Fibroblast of pulmonary artery (primary cell): ENCODE measurements at regions not wholly inside any gene's neighbourhood (a gene's known extent, or its start where the extent isn't known, plus 50 kb on each side); places are given as distances from the start of the nearest gene placed in this dataset.

Source experiments
- DNase-seq: peaks from one replicate; pipeline ENCODE4 v3.0.0-alpha.2; 2010; ENCODE audit warnings: low read depth
- H3K4me3 ChIP-seq: replicated peaks from 2 replicates; pipeline ENCODE4 v1.5.1; 2011; ENCODE audit warnings: low read depth, mild to moderate bottlenecking, control low read depth, low read length, moderate library complexity
- CTCF ChIP-seq: IDR thresholded peaks from 2 replicates; pipeline ENCODE4 v1.5.1; 2011; ENCODE audit warnings: mild to moderate bottlenecking, control low read depth, low read length, inconsistent platforms; ENCODE audit errors: missing control alignments

GRCh38 chr21:31503467-31503866, 156.0 kb upstream of the SOD1 start:
- H3K4me3 ChIP-seq: no peak overlapping the region
- DNase-seq: no peak
- TF ChIP-seq CTCF: no peak

GRCh38 chr21:31502537-31503143, 156.9 kb upstream of the SOD1 start:
- no peak for DNase-seq
- no peak for TF ChIP-seq CTCF
- H3K4me3 ChIP-seq: no peak overlapping the region

GRCh38 chr21:31501926-31502325, 157.6 kb upstream of the SOD1 start:
- H3K4me3 ChIP-seq: no peak overlapping the region
- no peak for TF ChIP-seq CTCF
- no peak for DNase-seq

- TF ChIP-seq CTCF: no peak
- no peak overlapping the region for H3K4me3 ChIP-seq
- DNase-seq: no peak
These were observed 156.9 kb upstream of the TIAM1 start for GRCh38 chr21:31500982-31501381.

GRCh38 chr21:31500071-31500470, 156.0 kb upstream of the TIAM1 start:
- no peak for TF ChIP-seq CTCF
- no peak overlapping the region for H3K4me3 ChIP-seq
- no peak for DNase-seq

- no peak for DNase-seq
- no peak for TF ChIP-seq CTCF
- H3K4me3 ChIP-seq: no peak overlapping the region
These were observed 154.9 kb upstream of the TIAM1 start for GRCh38 chr21:31498985-31499384.

GRCh38 chr21:31497914-31498313, 153.9 kb upstream of the TIAM1 start:
- no peak for DNase-seq
- no peak for TF ChIP-seq CTCF
- no peak overlapping the region for H3K4me3 ChIP-seq
